HFF-Myc (cell line): ENCODE measurements at regions not wholly inside any gene's neighbourhood (a gene's known extent, or its start where the extent isn't known, plus 50 kb on each side); places are given as distances from the start of the nearest gene placed in this dataset.

Source experiments
- DNase-seq: peaks from one replicate; pipeline ENCODE4 v3.0.0-alpha.2; 2011; ENCODE audit warnings: low read depth; ENCODE audit errors: extremely low read depth
- H3K4me3 ChIP-seq: replicated peaks from 2 replicates; pipeline ENCODE4 v1.5.1; 2011; ENCODE audit warnings: low read depth, mild to moderate bottlenecking, control low read depth, low read length
- CTCF ChIP-seq: IDR thresholded peaks from 2 replicates; pipeline ENCODE4 v1.5.1; 2012; ENCODE audit warnings: mild to moderate bottlenecking, low read depth, low read length, control low read depth; ENCODE audit errors: missing control alignments

- TF ChIP-seq CTCF: no peak
- DNase-seq: no peak
- H3K4me3 ChIP-seq: no peak overlapping the region
Measured at GRCh38 chr3:118781839-118782238, 252.8 kb downstream of the IGSF11 start.

- no peak for TF ChIP-seq CTCF
- no peak for DNase-seq
- H3K4me3 ChIP-seq: no peak overlapping the region
Measured at GRCh38 chr3:118782755-118783202, 251.9 kb downstream of the IGSF11 start.

- no peak for DNase-seq
- no peak for TF ChIP-seq CTCF
- no peak overlapping the region for H3K4me3 ChIP-seq
Measured at GRCh38 chr3:118785415-118785814, 249.2 kb downstream of the IGSF11 start.

- no peak overlapping the region for H3K4me3 ChIP-seq
- no peak for TF ChIP-seq CTCF
- no peak for DNase-seq
Measured at GRCh38 chr3:118791246-118791645, 243.4 kb downstream of the IGSF11 start.

GRCh38 chr3:118792191-118792590 is 242.5 kb downstream of the IGSF11 start:
- DNase-seq: no peak
- no peak for TF ChIP-seq CTCF
- no peak overlapping the region for H3K4me3 ChIP-seq

- no peak overlapping the region for H3K4me3 ChIP-seq
- DNase-seq: no peak
- TF ChIP-seq CTCF: no peak
Measured at GRCh38 chr3:118793176-118793575, 241.5 kb downstream of the IGSF11 start.

- no peak overlapping the region for H3K4me3 ChIP-seq
- no peak for TF ChIP-seq CTCF
- no peak for DNase-seq
Measured at GRCh38 chr3:118799303-118799702, 235.3 kb downstream of the IGSF11 start.
